ENCODE measurements at regions not wholly inside any gene's neighbourhood (a gene's known extent, or its start where the extent isn't known, plus 50 kb on each side); places are given as distances from the start of the nearest gene placed in this dataset.

- no peak for DNase-seq (ENCODE audit: low read depth, low spot score)
Measured at GRCh38 chr11:122177238-122177637, 61.2 kb upstream of the BLID start.

DNA sequence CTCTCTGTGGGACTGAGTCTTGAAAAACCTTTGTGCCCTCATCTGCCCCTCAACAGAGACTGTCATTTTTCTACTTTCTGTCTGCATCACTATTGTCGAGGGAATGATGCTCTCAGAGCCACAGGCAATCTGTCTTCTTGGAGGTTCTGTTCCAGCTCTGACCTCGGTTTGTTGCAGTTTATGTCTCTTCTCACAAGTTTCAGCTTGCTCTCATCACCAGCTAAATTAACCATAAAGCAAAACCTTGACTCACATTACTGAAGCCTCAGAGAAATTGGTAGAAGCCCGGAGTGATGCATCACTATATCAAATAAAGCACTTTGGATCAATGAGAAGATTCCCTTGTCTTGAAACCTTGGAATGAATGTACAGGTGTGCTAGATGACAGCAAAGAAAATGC, 60.6 kb upstream of the BLID start:
- DNase-seq (ENCODE audit: low read depth, low spot score), result no peak

DNA sequence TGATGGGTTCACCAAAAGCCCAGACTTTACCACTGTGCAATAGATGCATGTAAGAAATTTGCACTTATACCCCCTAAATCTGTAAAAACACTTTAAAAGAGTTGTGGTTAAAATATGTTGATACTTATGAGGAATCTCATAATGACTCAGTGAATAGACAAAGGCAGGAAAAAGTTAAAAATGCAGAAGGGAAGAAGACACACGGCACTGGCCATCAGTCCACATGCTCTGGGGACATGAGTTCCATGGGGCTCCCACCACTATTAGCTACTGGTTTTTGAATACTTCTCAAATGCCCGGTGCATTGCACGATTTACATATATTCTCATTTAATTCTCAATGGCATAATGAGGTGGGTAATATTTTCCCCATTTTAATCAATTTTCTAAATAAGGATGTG, 59.3 kb upstream of the BLID start:
- no peak for DNase-seq (ENCODE audit: low read depth, low spot score)

DNA sequence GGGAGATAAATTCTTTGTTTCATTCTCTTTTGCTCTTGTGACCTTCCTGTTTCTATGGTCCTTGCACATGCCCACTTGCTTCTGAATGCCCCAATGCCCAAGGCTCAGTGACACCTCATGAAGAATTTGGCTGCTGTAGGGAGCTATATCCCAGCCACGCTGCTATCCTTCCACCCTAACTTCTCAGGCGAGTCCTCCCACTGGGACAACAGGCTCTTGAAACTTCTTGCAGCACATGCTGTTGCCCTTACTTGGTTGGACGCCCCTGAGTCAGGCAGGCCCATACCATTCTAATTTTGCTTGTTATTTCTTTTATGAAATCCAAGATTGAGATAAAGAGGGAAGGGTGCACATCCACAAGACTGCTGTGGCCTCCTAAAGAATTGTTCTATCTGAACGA, 57.6 kb upstream of the BLID start:
- DNase-seq (ENCODE audit: low read depth, low spot score), result no peak

DNA sequence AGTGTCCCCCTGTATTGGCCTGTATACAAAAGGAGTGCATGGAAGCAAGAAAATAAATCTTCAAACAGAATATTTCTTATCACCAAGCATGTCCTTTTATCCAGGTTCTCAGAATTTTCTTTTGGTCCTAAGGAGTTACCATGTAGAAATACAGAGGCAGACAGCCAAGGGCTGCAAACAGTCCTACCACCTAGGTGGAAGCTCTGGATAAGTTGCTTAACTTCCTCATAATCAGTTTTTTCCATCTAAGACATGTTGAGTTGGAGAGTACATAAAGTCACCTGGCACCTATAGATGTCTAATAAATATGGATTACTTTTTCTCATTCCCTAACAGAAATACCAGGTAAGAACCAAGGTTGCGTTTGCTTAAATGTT, 57.0 kb upstream of the BLID start:
- no peak for DNase-seq (ENCODE audit: low read depth, low spot score)

GRCh38 chr11:122172352-122173073, 56.5 kb upstream of the BLID start:
- no peak for DNase-seq (ENCODE audit: low read depth, low spot score)

DNA sequence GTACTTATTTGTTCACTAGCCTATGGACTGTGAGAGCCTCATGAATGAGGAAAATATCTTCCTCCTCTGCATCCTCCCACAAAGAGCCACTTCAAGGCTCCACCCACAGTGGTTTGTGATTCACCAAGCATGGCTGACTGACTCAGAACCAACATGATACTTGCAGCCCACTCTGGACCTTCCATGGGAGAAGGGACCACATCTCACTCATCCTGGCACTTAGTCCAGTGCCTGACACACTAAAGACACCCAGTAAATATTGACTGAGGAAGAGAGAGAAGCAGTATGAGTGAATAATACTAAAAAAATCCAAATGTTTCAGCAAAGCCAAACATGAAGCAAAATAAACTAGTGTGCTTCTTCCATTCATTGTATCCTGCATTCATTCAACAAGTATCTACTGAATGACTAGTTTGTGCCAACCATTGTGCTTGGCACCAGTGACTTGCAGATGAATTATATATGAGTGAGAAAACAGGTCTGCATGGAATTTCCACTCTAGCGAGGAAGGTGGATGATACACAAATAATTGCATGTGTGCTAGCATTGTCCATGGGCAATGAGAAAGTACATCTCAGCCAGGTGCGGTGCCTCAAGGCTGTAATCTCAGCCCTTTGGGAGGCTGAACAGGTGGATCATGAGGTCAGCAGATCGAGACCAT, 54.9 kb upstream of the BLID start:
- DNase-seq (ENCODE audit: low read depth, low spot score), result no peak

DNA sequence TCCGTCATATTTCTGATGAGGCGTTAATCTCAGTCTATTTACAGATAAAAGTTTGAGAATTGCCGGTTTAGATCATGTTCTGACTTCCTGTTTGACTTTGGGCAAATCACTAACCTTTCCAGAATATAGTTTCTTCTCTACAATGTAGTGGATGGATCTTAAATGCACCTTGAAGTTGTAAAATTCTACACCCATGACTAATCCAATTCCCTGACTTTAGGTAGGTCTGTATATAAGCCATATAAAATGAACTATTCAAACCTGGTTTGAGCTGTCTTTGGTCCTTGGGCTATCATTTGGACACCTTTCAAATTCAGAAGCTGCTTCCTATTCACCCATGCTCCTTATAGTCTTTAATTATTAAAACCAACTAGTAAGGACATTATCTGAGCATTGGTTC, 52.2 kb upstream of the BLID start:
- DNase-seq (ENCODE audit: low read depth, low spot score), result no peak

GRCh38 chr11:122167100-122167499, 51.1 kb upstream of the BLID start:
- no peak for DNase-seq (ENCODE audit: low read depth, low spot score)

DNA sequence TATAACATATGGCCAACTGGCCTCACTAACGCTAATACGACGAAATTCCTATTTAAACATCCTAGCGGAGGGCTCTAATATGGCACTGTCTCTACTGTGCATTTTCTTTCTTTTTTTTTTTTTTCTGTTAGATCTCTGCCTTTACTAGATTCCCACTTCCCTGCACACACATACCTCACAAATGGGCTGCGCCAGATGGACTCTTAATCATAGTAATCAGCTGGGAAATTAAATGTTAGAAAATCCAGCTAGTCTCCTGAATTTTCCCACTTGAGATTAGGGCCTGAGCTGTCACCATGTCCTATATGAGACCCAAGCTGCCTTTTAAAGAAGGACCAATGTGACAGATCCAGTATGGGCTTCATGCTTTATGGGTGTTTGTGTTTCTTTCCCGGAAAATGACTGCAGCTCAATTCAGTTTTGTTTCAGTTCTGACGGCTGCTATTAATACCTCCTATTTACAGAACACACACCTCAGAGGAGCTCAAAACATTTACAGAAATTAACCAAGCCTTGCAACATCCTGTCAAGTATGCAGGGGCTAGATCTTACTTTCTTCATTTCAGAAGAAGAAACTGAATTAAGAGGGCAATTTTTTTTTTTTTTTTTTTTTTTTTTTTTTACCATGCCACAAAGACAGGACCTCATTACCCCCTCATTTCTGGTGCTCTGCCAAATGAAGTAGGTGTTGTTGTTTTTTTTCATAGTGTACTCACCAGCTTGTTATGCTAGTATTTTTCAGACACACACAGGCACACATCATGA, 49.8 kb upstream of the BLID start:
- no peak for DNase-seq (ENCODE audit: low read depth, low spot score)

Measured in ELF-1 (cell line).